Putamen (tissue), 1 donor: ENCODE measurements at regions not wholly inside any gene's neighbourhood (a gene's known extent, or its start where the extent isn't known, plus 50 kb on each side); places are given as distances from the start of the nearest gene placed in this dataset.
"Not testable (repeated sequence)": the region's sequence is repeated elsewhere in the genome, so short reads cannot be mapped to it uniquely, and the experiment has no call there.

Experiments used
- DNase-seq: peaks from one replicate; pipeline ENCODE4 v3.0.0-alpha.2; 2016; ENCODE audit warnings: low spot score

GRCh38 chr17:77526259-77526711, 385.5 kb downstream of the SEC14L1 start:
- no peak for DNase-seq

- no peak for DNase-seq
These were observed 386.1 kb downstream of the SEC14L1 start for GRCh38 chr17:77526728-77527350.

- DNase-seq, result no peak
These were observed 386.6 kb downstream of the SEC14L1 start for GRCh38 chr17:77527409-77527808.

- DNase-seq, result no peak
These were observed 387.2 kb downstream of the SEC14L1 start for GRCh38 chr17:77527836-77528505.

- no peak for DNase-seq
These were observed 388.0 kb downstream of the SEC14L1 start for GRCh38 chr17:77528516-77529327.

GRCh38 chr17:77529328-77529650, 388.5 kb downstream of the SEC14L1 start:
- no peak for DNase-seq

GRCh38 chr17:77530591-77530990, 389.8 kb downstream of the SEC14L1 start:
- no peak for DNase-seq

- DNase-seq, result no peak
These were observed 390.2 kb downstream of the SEC14L1 start for GRCh38 chr17:77531002-77531401.

- no peak for DNase-seq
These were observed 390.9 kb downstream of the SEC14L1 start for GRCh38 chr17:77531641-77532040.

- not testable (repeated sequence) for DNase-seq
These were observed 392.9 kb downstream of the SEC14L1 start for GRCh38 chr17:77533697-77534096.

GRCh38 chr17:77534137-77534536, 393.4 kb downstream of the SEC14L1 start:
- DNase-seq, result no peak

- no peak for DNase-seq
These were observed 394.7 kb downstream of the SEC14L1 start for GRCh38 chr17:77535435-77535834.

- DNase-seq, result no peak
These were observed 395.1 kb downstream of the SEC14L1 start for GRCh38 chr17:77535892-77536291.

GRCh38 chr17:77537566-77537965, 396.8 kb downstream of the SEC14L1 start:
- no peak for DNase-seq

GRCh38 chr17:77540531-77540930, 399.8 kb downstream of the SEC14L1 start:
- no peak for DNase-seq

- no peak for DNase-seq
These were observed 400.2 kb downstream of the SEC14L1 start for GRCh38 chr17:77540975-77541374.

GRCh38 chr17:77542011-77542410, 401.2 kb downstream of the SEC14L1 start:
- no peak for DNase-seq

- peak; percentile 82 for DNase-seq
These were observed 402.1 kb downstream of the SEC14L1 start for GRCh38 chr17:77542551-77543490.

- DNase-seq, result no peak
These were observed 403.0 kb downstream of the SEC14L1 start for GRCh38 chr17:77543801-77544200.

GRCh38 chr17:77544347-77545110, 403.8 kb downstream of the SEC14L1 start:
- no peak for DNase-seq

GRCh38 chr17:77546772-77547241, 406.0 kb downstream of the SEC14L1 start:
- DNase-seq, result no peak
